ENCODE measurements at regions not wholly inside any gene's neighbourhood (a gene's known extent, or its start where the extent isn't known, plus 50 kb on each side); places are given as distances from the start of the nearest gene placed in this dataset.

DNA sequence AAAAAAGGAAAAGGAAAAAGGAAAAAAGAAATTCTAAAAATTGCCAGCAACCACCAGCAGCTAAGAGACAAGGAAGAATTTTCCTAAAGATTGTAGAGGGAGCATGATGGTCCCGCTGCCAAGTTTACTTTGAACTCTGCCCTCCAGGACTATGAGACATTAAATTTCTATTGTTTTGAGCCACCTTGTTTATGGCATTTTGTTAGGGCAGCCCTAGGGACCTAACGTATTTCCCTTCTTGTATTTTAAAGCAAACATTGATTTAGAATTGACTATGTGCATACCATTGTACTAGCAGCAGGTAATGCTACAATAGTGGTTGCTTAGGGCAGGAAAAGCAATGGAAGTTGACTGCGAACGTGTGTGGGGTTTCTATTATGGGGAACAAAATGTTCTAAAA lies 1414.2 kb downstream of the EFNB2 start:
- no peaks in the 10 kb centered on the region for H3K36me3 ChIP-seq (ENCODE audit: insufficient read depth, insufficient read length, low read length)
- DNase-seq (ENCODE audit: low read depth, low spot score), result no peak
- H3K4me1 ChIP-seq (ENCODE audit: insufficient read depth, insufficient read length), result no peaks in the 10 kb centered on the region
- TF ChIP-seq YY1 (IDR thresholded peaks at IDR 0.05; ENCODE audit: insufficient read depth, insufficient read length), result no peak
- TF ChIP-seq SUZ12 (IDR thresholded peaks at IDR 0.05; ENCODE audit: extremely low read depth, insufficient read depth, insufficient read length), result no peak
- TF ChIP-seq ZNF274 (IDR thresholded peaks at IDR 0.05; ENCODE audit: low read depth, low read length), result no peak
- H3K4me3 ChIP-seq (ENCODE audit: insufficient read length, low read depth), result no peak overlapping the region
- H3K9ac ChIP-seq (ENCODE audit: insufficient read length, low read depth), result no peak overlapping the region
- no peaks in the 10 kb centered on the region for H3K9me3 ChIP-seq (ENCODE audit: insufficient read depth, low read length)
- H3K27me3 ChIP-seq (ENCODE audit: insufficient read depth, insufficient read length), result no peaks in the 10 kb centered on the region

DNA sequence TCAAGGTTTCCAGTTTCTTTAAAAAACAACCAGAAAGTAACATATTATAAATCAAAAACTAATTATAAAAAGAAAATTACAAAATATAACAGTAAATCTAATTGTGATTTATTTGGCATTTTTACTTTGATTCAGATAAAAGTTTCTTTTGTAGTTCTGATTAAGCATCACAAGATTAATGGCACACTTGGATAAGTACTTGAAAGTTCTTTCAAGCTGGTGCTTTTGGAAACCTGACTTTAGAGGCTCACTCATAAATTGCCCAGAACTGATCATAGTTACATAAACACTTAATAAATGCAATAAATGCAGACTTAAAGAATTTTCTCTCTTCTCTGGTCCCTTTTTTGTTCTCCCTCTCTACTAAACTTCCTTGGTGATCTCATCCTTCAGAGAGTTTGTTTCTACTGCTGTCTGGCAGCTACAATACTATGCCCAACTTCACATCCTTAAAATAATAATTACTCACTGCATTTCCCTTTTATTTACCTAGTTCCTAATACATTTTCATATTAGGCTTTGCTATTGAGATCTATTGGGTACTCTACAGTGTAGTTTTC lies 1417.0 kb downstream of the EFNB2 start:
- no peak overlapping the region for H3K4me3 ChIP-seq (ENCODE audit: insufficient read length, low read depth)
- no peak for DNase-seq (ENCODE audit: low read depth, low spot score)
- H3K9ac ChIP-seq (ENCODE audit: insufficient read length, low read depth), result no peak overlapping the region
- no peaks in the 10 kb centered on the region for H3K27me3 ChIP-seq (ENCODE audit: insufficient read depth, insufficient read length)
- H3K9me3 ChIP-seq (ENCODE audit: insufficient read depth, low read length), result no peaks in the 10 kb centered on the region
- no peaks in the 10 kb centered on the region for H3K4me1 ChIP-seq (ENCODE audit: insufficient read depth, insufficient read length)
- no peaks in the 10 kb centered on the region for H3K36me3 ChIP-seq (ENCODE audit: insufficient read depth, insufficient read length, low read length)
- no peak for TF ChIP-seq ZNF274 (IDR thresholded peaks at IDR 0.05; ENCODE audit: low read depth, low read length)
- TF ChIP-seq SUZ12 (IDR thresholded peaks at IDR 0.05; ENCODE audit: extremely low read depth, insufficient read depth, insufficient read length), result no peak
- no peak for TF ChIP-seq YY1 (IDR thresholded peaks at IDR 0.05; ENCODE audit: insufficient read depth, insufficient read length)

DNA sequence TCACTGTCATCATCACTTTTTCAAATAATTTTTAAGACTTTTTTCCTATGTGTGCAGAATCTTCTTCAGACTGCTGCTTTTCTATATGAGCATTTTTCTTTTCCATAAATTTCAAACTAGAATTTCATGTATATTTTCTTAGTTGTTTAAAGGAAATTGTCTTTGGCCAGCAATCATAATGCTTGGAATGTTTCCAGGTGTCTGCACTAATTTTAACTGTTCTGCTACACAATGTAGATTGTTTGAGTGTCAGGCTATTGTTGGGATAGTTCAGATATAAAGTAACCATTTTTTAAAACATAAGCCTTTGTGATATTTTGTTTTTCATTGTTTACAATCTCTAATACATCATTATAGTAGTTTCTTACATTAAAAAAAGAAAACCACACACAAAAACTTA lies 1418.5 kb downstream of the EFNB2 start:
- Histone ChIP-seq H3K4me1 (ENCODE audit: insufficient read depth, insufficient read length) (no peaks in the 10 kb centered on the region), H3K4me3 (ENCODE audit: insufficient read length, low read depth) (no peak overlapping the region), H3K9ac (ENCODE audit: insufficient read length, low read depth) (no peak overlapping the region), H3K36me3 (ENCODE audit: insufficient read depth, insufficient read length, low read length) (no peaks in the 10 kb centered on the region), H3K27me3 (ENCODE audit: insufficient read depth, insufficient read length) (no peaks in the 10 kb centered on the region), H3K9me3 (ENCODE audit: insufficient read depth, low read length) (no peaks in the 10 kb centered on the region)
- DNase-seq (ENCODE audit: low read depth, low spot score), result no peak
- TF ChIP-seq ZNF274 (IDR thresholded peaks at IDR 0.05; ENCODE audit: low read depth, low read length), result no peak
- no peak for TF ChIP-seq SUZ12 (IDR thresholded peaks at IDR 0.05; ENCODE audit: extremely low read depth, insufficient read depth, insufficient read length)
- no peak for TF ChIP-seq YY1 (IDR thresholded peaks at IDR 0.05; ENCODE audit: insufficient read depth, insufficient read length)

DNA sequence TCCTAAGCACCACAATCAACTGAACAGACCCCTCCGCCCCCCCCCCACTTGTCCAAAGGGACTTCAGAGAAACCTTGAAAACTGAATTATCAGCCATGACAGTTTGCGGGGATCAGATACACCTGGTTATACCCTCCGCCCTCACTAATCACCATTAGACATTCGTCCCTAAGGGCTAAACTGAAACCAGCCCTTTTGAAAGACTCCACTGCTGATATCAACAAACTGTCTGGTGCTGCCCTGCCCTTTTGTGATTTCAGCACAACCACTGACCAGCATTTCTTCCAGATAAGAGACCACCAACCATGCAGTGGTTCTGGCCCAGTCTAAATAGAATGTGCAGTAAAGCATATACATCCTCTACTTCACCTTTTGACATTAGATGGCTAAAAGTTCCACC lies 1422.9 kb downstream of the EFNB2 start:
- no peak for DNase-seq (ENCODE audit: low read depth, low spot score)
- H3K9ac ChIP-seq (ENCODE audit: insufficient read length, low read depth), result no peak overlapping the region
- H3K9me3 ChIP-seq (ENCODE audit: insufficient read depth, low read length), result no peaks in the 10 kb centered on the region
- no peak overlapping the region for H3K4me3 ChIP-seq (ENCODE audit: insufficient read length, low read depth)
- no peaks in the 10 kb centered on the region for H3K4me1 ChIP-seq (ENCODE audit: insufficient read depth, insufficient read length)
- H3K36me3 ChIP-seq (ENCODE audit: insufficient read depth, insufficient read length, low read length), result no peaks in the 10 kb centered on the region
- H3K27me3 ChIP-seq (ENCODE audit: insufficient read depth, insufficient read length), result no peaks in the 10 kb centered on the region
- TF ChIP-seq ZNF274 (IDR thresholded peaks at IDR 0.05; ENCODE audit: low read depth, low read length), result no peak

DNA sequence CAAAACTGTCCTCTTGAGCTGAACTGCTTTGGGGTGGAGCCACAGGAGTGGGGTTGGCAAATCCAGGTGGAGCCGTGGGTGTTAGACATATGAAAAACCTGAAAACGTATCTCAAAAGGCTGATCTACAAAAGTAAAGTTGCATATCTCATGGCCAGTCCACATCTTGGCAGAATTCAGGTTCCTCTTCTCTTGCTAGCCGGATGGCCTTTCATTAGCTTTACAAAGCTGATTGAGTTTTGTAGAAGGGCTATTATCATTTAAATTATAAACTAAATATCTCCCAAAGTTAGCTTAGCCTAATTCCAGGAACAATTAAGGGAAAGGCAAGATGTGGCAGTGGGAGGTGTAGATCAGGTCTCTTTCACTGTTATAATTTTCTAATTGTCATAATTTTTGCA lies 1427.7 kb downstream of the EFNB2 start:
- DNase-seq (ENCODE audit: low read depth, low spot score), result no peak
- Histone ChIP-seq H3K36me3 (ENCODE audit: insufficient read depth, insufficient read length, low read length) (no peaks in the 10 kb centered on the region), H3K4me1 (ENCODE audit: insufficient read depth, insufficient read length) (no peaks in the 10 kb centered on the region), H3K9ac (ENCODE audit: insufficient read length, low read depth) (no peak overlapping the region), H3K27me3 (ENCODE audit: insufficient read depth, insufficient read length) (no peaks in the 10 kb centered on the region), H3K9me3 (ENCODE audit: insufficient read depth, low read length) (no peaks in the 10 kb centered on the region), H3K4me3 (ENCODE audit: insufficient read length, low read depth) (no peak overlapping the region)
- TF ChIP-seq ZNF274 (IDR thresholded peaks at IDR 0.05; ENCODE audit: low read depth, low read length) (no peak), YY1 (IDR thresholded peaks at IDR 0.05; ENCODE audit: insufficient read depth, insufficient read length) (no peak), SUZ12 (IDR thresholded peaks at IDR 0.05; ENCODE audit: extremely low read depth, insufficient read depth, insufficient read length) (no peak)

DNA sequence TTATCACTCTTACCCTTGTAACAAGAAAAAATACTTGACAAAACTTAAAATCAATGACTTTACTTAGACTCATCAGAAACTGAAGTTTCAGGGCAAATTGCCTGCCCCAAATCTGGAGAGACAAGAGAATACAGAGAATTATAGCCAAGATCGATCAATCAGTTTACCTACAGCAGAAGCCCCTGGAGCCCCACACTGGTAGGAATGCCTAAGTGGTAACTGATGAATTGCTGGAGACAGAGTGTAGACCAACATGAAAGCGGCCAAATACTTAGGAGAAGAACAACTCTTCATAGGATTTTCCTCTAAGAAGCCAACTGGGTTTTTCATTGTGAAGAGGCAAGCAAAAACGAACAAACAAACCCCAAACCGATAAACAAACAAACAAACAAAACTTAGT lies 1430.0 kb downstream of the EFNB2 start:
- Histone ChIP-seq H3K9me3 (ENCODE audit: insufficient read depth, low read length) (no peaks in the 10 kb centered on the region), H3K4me1 (ENCODE audit: insufficient read depth, insufficient read length) (no peaks in the 10 kb centered on the region), H3K27me3 (ENCODE audit: insufficient read depth, insufficient read length) (no peaks in the 10 kb centered on the region), H3K9ac (ENCODE audit: insufficient read length, low read depth) (no peak overlapping the region), H3K36me3 (ENCODE audit: insufficient read depth, insufficient read length, low read length) (no peaks in the 10 kb centered on the region), H3K4me3 (ENCODE audit: insufficient read length, low read depth) (no peak overlapping the region)
- TF ChIP-seq ZNF274 (IDR thresholded peaks at IDR 0.05; ENCODE audit: low read depth, low read length), result no peak
- no peak for TF ChIP-seq SUZ12 (IDR thresholded peaks at IDR 0.05; ENCODE audit: extremely low read depth, insufficient read depth, insufficient read length)
- TF ChIP-seq YY1 (IDR thresholded peaks at IDR 0.05; ENCODE audit: insufficient read depth, insufficient read length), result no peak
- no peak for DNase-seq (ENCODE audit: low read depth, low spot score)

DNA sequence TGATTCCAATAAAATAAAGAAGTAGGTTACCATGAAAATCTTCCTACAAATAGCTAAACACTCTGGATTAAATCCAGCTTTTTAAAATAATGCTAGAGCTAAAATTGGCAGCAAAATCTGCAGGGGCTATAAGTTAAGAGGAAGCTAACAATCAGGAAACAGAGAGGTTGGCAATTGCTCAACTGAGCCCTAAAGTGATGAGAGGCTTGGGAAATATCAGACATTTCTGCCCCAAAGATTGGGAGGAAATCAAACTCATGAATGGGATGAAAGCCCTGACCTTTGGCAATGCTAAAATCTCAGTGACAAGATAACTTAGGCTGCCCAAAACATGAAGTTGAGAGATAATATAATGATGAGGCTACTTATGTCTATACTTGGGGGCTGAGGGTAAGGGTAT lies 1437.9 kb downstream of the EFNB2 start:
- no peaks in the 10 kb centered on the region for H3K27me3 ChIP-seq (ENCODE audit: insufficient read depth, insufficient read length)
- no peak overlapping the region for H3K9ac ChIP-seq (ENCODE audit: insufficient read length, low read depth)
- TF ChIP-seq ZNF274 (IDR thresholded peaks at IDR 0.05; ENCODE audit: low read depth, low read length), result no peak
- no peak for TF ChIP-seq YY1 (IDR thresholded peaks at IDR 0.05; ENCODE audit: insufficient read depth, insufficient read length)
- TF ChIP-seq SUZ12 (IDR thresholded peaks at IDR 0.05; ENCODE audit: extremely low read depth, insufficient read depth, insufficient read length), result no peak
- no peaks in the 10 kb centered on the region for H3K9me3 ChIP-seq (ENCODE audit: insufficient read depth, low read length)
- H3K4me3 ChIP-seq (ENCODE audit: insufficient read length, low read depth), result no peak overlapping the region
- DNase-seq (ENCODE audit: low read depth, low spot score), result no peak
- H3K36me3 ChIP-seq (ENCODE audit: insufficient read depth, insufficient read length, low read length), result no peaks in the 10 kb centered on the region
- H3K4me1 ChIP-seq (ENCODE audit: insufficient read depth, insufficient read length), result no peaks in the 10 kb centered on the region
